ENCODE measurements at regions not wholly inside any gene's neighbourhood (a gene's known extent, or its start where the extent isn't known, plus 50 kb on each side); places are given as distances from the start of the nearest gene placed in this dataset.
A peak's percentile ranks its signal among the peaks of the same experiment; 100 is the strongest.

GRCh38 chr13:110798081-110798994 lies 84.8 kb downstream of the ING1 start:
- no peak overlapping the region for H3K4me3 ChIP-seq (replicated peaks; ENCODE audit: low read depth, low read length)
- no peak for DNase-seq (ENCODE audit: extremely low read depth, low read depth)
- TF ChIP-seq CTCF (IDR thresholded peaks at IDR 0.05; ENCODE audit: low read depth, low read length, missing control alignments) = no peak

GRCh38 chr13:110799246-110800236 lies 86.0 kb downstream of the ING1 start:
- peak; percentile 85 for DNase-seq (ENCODE audit: extremely low read depth, low read depth)
- TF ChIP-seq CTCF (IDR thresholded peaks at IDR 0.05; ENCODE audit: low read depth, low read length, missing control alignments) = no peak
- peak overlapping the region; percentile 29 for H3K4me3 ChIP-seq (replicated peaks; ENCODE audit: low read depth, low read length)

GRCh38 chr13:110801044-110801443 lies 87.5 kb downstream of the ING1 start:
- DNase-seq (ENCODE audit: extremely low read depth, low read depth) = no peak
- no peak overlapping the region for H3K4me3 ChIP-seq (replicated peaks; ENCODE audit: low read depth, low read length)
- TF ChIP-seq CTCF (IDR thresholded peaks at IDR 0.05; ENCODE audit: low read depth, low read length, missing control alignments) = no peak

GRCh38 chr13:110802260-110802659 lies 88.8 kb downstream of the ING1 start:
- TF ChIP-seq CTCF (IDR thresholded peaks at IDR 0.05; ENCODE audit: low read depth, low read length, missing control alignments) = no peak
- no peak overlapping the region for H3K4me3 ChIP-seq (replicated peaks; ENCODE audit: low read depth, low read length)
- DNase-seq (ENCODE audit: extremely low read depth, low read depth) = no peak

GRCh38 chr13:110806636-110807035 lies 93.1 kb downstream of the ING1 start:
- TF ChIP-seq CTCF (IDR thresholded peaks at IDR 0.05; ENCODE audit: low read depth, low read length, missing control alignments) = no peak
- DNase-seq (ENCODE audit: extremely low read depth, low read depth) = no peak
- H3K4me3 ChIP-seq (replicated peaks; ENCODE audit: low read depth, low read length) = no peak overlapping the region

GRCh38 chr13:110807546-110807945 lies 94.0 kb downstream of the ING1 start:
- no peak for TF ChIP-seq CTCF (IDR thresholded peaks at IDR 0.05; ENCODE audit: low read depth, low read length, missing control alignments)
- DNase-seq (ENCODE audit: extremely low read depth, low read depth) = no peak
- H3K4me3 ChIP-seq (replicated peaks; ENCODE audit: low read depth, low read length) = no peak overlapping the region
